H1 (cell line): ENCODE measurements at regions not wholly inside any gene's neighbourhood (a gene's known extent, or its start where the extent isn't known, plus 50 kb on each side); places are given as distances from the start of the nearest gene placed in this dataset.

Experiments
- CTCF ChIA-PET: fragments of 300-600 bp; sonication (Branson Sonifier 250); formaldehyde crosslinking; loops from one replicate; lab custom pipeline; 2021; ENCODE audit not compliant: partially characterized antibody; lab: Charles Lee
- POLR2A ChIA-PET: fragments of 300-600 bp; sonication (Branson Sonifier 250); formaldehyde crosslinking; loops from one replicate; lab custom pipeline; 2021; ENCODE audit warnings: inconsistent platforms; ENCODE audit not compliant: partially characterized antibody; lab: Charles Lee
- DNase-seq, 2 experiments: peaks; one replicate each; pipeline versions ENCODE4 v3.0.0 to v3.0.0-alpha.2; 2010 to 2022; ENCODE audit warnings: low spot score in 2 of 2, low read depth in 1 of 2, mixed read lengths in 1 of 2
- FAIRE-seq: peaks from 2 replicates; lab custom pipeline; 2011; peaks lifted over from hg19 to GRCh38; lab: Jason Lieb, UNC
- H2AFZ ChIP-seq: 2 replicates; pipeline ENCODE4 v1.8.1; 2012; ENCODE audit warnings: low read length, inconsistent platforms
- H2AK5ac ChIP-seq: 2 replicates; pipeline ENCODE4 v1.6.1; 2013; ENCODE audit warnings: low read depth, low read length
- H2BK120ac ChIP-seq: replicated peaks from 2 replicates; pipeline ENCODE3; 2013; ENCODE audit warnings: low read depth, low read length, inconsistent platforms
- H2BK12ac ChIP-seq: 2 replicates; pipeline ENCODE4 v1.6.1; 2013; ENCODE audit warnings: low read depth, low read length
- H2BK15ac ChIP-seq: 2 replicates; pipeline ENCODE4 v1.6.1; 2013; ENCODE audit warnings: low read length
- H2BK20ac ChIP-seq: 2 replicates; pipeline ENCODE4 v1.6.1; 2013; ENCODE audit warnings: low read length
- H2BK5ac ChIP-seq: 2 replicates; pipeline ENCODE4 v1.6.1; 2013; ENCODE audit warnings: low read depth, low read length
- H3K14ac ChIP-seq: 2 replicates; pipeline ENCODE4 v1.6.1; 2013; ENCODE audit warnings: inconsistent platforms; ENCODE audit not compliant: insufficient read length
- H3K18ac ChIP-seq: 2 replicates; pipeline ENCODE4 v1.6.1; 2013; ENCODE audit warnings: low read length; ENCODE audit errors: extremely low read depth
- H3K23ac ChIP-seq: 2 replicates; pipeline ENCODE4 v1.6.1; 2013; ENCODE audit warnings: inconsistent platforms; ENCODE audit not compliant: insufficient read length
- H3K23me2 ChIP-seq: 2 replicates; pipeline ENCODE4 v1.6.1; 2013; ENCODE audit warnings: low read depth, low read length
- H3K27ac ChIP-seq: 2 replicates; pipeline ENCODE4 v1.6.1; 2011; ENCODE audit warnings: low read depth, low read length, inconsistent platforms
- H3K27me3 ChIP-seq, 4 experiments: replicated peaks in 1 of 4; 1 replicate in 1 of 4; 2 replicates in 3 of 4; pipeline versions ENCODE4 v1.6.1 to v1.8.1; 2011 to 2013; ENCODE audit warnings: low read length in 3 of 4, mild to moderate bottlenecking in 3 of 4, inconsistent platforms in 2 of 4, mixed read lengths in 2 of 4, moderate library complexity in 1 of 4; ENCODE audit not compliant: control insufficient read depth in 3 of 4, insufficient read depth in 3 of 4; ENCODE audit errors: extremely low read depth in 1 of 4
- H3K36me3 ChIP-seq, 4 experiments: 2 replicates each; pipeline versions ENCODE4 v1.6.1 to v1.8.1; 2011 to 2013; ENCODE audit warnings: mild to moderate bottlenecking in 4 of 4, low read length in 3 of 4, moderate library complexity in 2 of 4, control low read depth in 1 of 4, inconsistent platforms in 1 of 4; ENCODE audit not compliant: insufficient read depth in 4 of 4, control insufficient read depth in 2 of 4
- H3K4ac ChIP-seq: replicated peaks from 2 replicates; pipeline ENCODE3; 2013; ENCODE audit warnings: low read length, low read depth, mixed read lengths, inconsistent platforms; ENCODE audit not compliant: insufficient read length
- H3K4me1 ChIP-seq, 4 experiments: replicated peaks in 1 of 4; 1 replicate in 1 of 4; 2 replicates in 3 of 4; pipeline versions ENCODE4 v1.6.1 to v1.8.1; 2011 to 2013; ENCODE audit warnings: low read length in 3 of 4, inconsistent platforms in 2 of 4, mixed read lengths in 1 of 4; ENCODE audit not compliant: insufficient read depth in 4 of 4, control insufficient read depth in 3 of 4
- H3K4me2 ChIP-seq, 2 experiments: 2 replicates each; pipeline versions ENCODE4 v1.6.1 to v1.8.1; 2011 to 2013; ENCODE audit warnings: low read depth in 2 of 2, low read length in 2 of 2, control low read depth in 1 of 2, inconsistent platforms in 1 of 2, mild to moderate bottlenecking in 1 of 2; ENCODE audit not compliant: insufficient read depth in 1 of 2
- H3K4me3 ChIP-seq, 4 experiments: fragments of 200-600, 300-600 bp in 1 of 4; sonication (generic), shearing (Covaris generic), sonication (Bioruptor Twin) in 1 of 4; 2 replicates each; pipeline versions ENCODE4 v1.5.1 to v1.8.1; 2011 to 2016; ENCODE audit warnings: low read length in 4 of 4, low read depth in 3 of 4, control low read depth in 2 of 4, inconsistent platforms in 2 of 4, mild to moderate bottlenecking in 2 of 4, mixed read lengths in 1 of 4, moderate library complexity in 1 of 4; ENCODE audit not compliant: insufficient read depth in 2 of 4; ENCODE audit errors: extremely low read depth in 1 of 4
- H3K56ac ChIP-seq: replicated peaks from 2 replicates; pipeline ENCODE3; 2013; ENCODE audit warnings: low read depth, mild to moderate bottlenecking, mixed read lengths, low read length, inconsistent platforms; ENCODE audit not compliant: insufficient read length
- H3K79me1 ChIP-seq: 2 replicates; pipeline ENCODE4 v1.6.1; 2013; ENCODE audit warnings: low read depth, low read length, control low read depth
- H3K79me2 ChIP-seq, 2 experiments: 2 replicates each; pipeline versions ENCODE4 v1.6.1 to v1.8.1; 2012 to 2013; ENCODE audit warnings: low read length in 2 of 2, mild to moderate bottlenecking in 2 of 2, inconsistent platforms in 1 of 2; ENCODE audit not compliant: insufficient read depth in 2 of 2, control insufficient read depth in 1 of 2
- H3K9ac ChIP-seq, 4 experiments: replicated peaks in 1 of 4; 1 replicate in 1 of 4; 2 replicates in 3 of 4; pipeline versions ENCODE4 v1.6.1 to v1.8.1; 2011 to 2013; ENCODE audit warnings: low read depth in 3 of 4, low read length in 3 of 4, control low read depth in 2 of 4, mild to moderate bottlenecking in 2 of 4, moderate library complexity in 2 of 4, inconsistent platforms in 1 of 4; ENCODE audit errors: extremely low read depth in 1 of 4
- H3K9me3 ChIP-seq, 2 experiments: 2 replicates each; pipeline versions ENCODE4 v1.6.1 to v1.8.1; 2012 to 2013; ENCODE audit warnings: mild to moderate bottlenecking in 2 of 2, moderate library complexity in 2 of 2, control low read depth in 1 of 2, inconsistent platforms in 1 of 2, low read depth in 1 of 2, low read length in 1 of 2, mixed read lengths in 1 of 2; ENCODE audit not compliant: insufficient read depth in 2 of 2
- H4K20me1 ChIP-seq, 2 experiments: replicated peaks in 1 of 2; 2 replicates each; pipeline versions ENCODE3 to v1.8.1; 2011 to 2013; ENCODE audit warnings: inconsistent platforms in 2 of 2, low read length in 2 of 2, mild to moderate bottlenecking in 1 of 2; ENCODE audit not compliant: insufficient read depth in 2 of 2, control insufficient read depth in 1 of 2
- H4K5ac ChIP-seq: 2 replicates; pipeline ENCODE4 v1.6.1; 2013; ENCODE audit warnings: low read length, low read depth, mixed read lengths, inconsistent platforms; ENCODE audit not compliant: insufficient read length
- H4K8ac ChIP-seq: 2 replicates; pipeline ENCODE4 v1.8.0; 2013; ENCODE audit warnings: mild to moderate bottlenecking, moderate library complexity, low read length, inconsistent platforms; ENCODE audit not compliant: insufficient read depth; ENCODE audit errors: extremely low read depth
- H4K91ac ChIP-seq: replicated peaks from 2 replicates; pipeline ENCODE3; 2013; ENCODE audit warnings: low read length, mixed read lengths, inconsistent platforms; ENCODE audit not compliant: insufficient read length
- ATF2 ChIP-seq: IDR thresholded peaks from 2 replicates; pipeline ENCODE4 v1.6.1; 2012; ENCODE audit warnings: low read length, inconsistent platforms
- BACH1 ChIP-seq: IDR thresholded peaks from 2 replicates; pipeline ENCODE4 v1.6.1; 2012; ENCODE audit warnings: low read length, improper control_type of control experiment
- CEBPB ChIP-seq: IDR thresholded peaks from 2 replicates; pipeline ENCODE4 v1.6.1; 2012; ENCODE audit warnings: low read depth, low read length
- KDM1A ChIP-seq: fragments of 200-600, 300-600 bp; sonication (generic); IDR thresholded peaks from 2 replicates; pipeline ENCODE4 v1.7.1; 2016; ENCODE audit warnings: mild to moderate bottlenecking, low read length, borderline replicate concordance
- PHF8 ChIP-seq: fragments of 200-600 bp; sonication (generic); conservative IDR thresholded peaks from 2 replicates; pipeline ENCODE4 v1.7.1; 2012; ENCODE audit warnings: low read depth, mild to moderate bottlenecking, inconsistent platforms, low read length, moderate library complexity
- RBBP5 ChIP-seq: IDR thresholded peaks from 2 replicates; pipeline ENCODE4 v1.7.1; 2012; ENCODE audit warnings: low read depth, mild to moderate bottlenecking, inconsistent platforms, low read length, moderate library complexity, borderline replicate concordance
- SP1 ChIP-seq: IDR thresholded peaks from 2 replicates; pipeline ENCODE4 v1.6.1; 2011; ENCODE audit warnings: low read depth, low read length
- SUZ12 ChIP-seq: fragments of 200-600 bp; sonication (generic); IDR thresholded peaks from 2 replicates; pipeline ENCODE4 v1.6.1; 2012; ENCODE audit warnings: mild to moderate bottlenecking, inconsistent platforms, low read length, moderate library complexity, mixed read lengths
- TAF1 ChIP-seq: IDR thresholded peaks from 2 replicates; pipeline ENCODE4 v1.6.1; 2011; ENCODE audit warnings: mild to moderate bottlenecking, low read depth, low read length
- TCF12 ChIP-seq: IDR thresholded peaks from 2 replicates; pipeline ENCODE4 v1.6.1; 2011; ENCODE audit warnings: low read depth, mild to moderate bottlenecking, low read length

GRCh38 chr16:35364263-35364662, 1904.9 kb downstream of the TP53TG3F start:
- ChIA-PET CTCF (no interaction called here), POLR2A (no interaction called here)
- FAIRE-seq, result no peak

More at GRCh38 chr16:35364263-35364662, 1904.9 kb downstream of the TP53TG3F start:
- Histone ChIP-seq H4K5ac (no peak overlapping the region), H2AFZ (no peak overlapping the region), H3K36me3 (no peaks in the 10 kb centered on the region), H3K9me3 (peaks cover 66 to 83% of the 10 kb centered on the region in 2 experiments), H3K14ac (no peak overlapping the region), H3K27ac (no peak overlapping the region)
- no peak for DNase-seq
- TF ChIP-seq SP1, result no peak
- TF ChIP-seq PHF8, result no peak
- no peak for TF ChIP-seq RBBP5
- no peak for TF ChIP-seq SUZ12
- TF ChIP-seq BACH1, result no peak
- TF ChIP-seq KDM1A, result no peak
- TF ChIP-seq CEBPB, result no peak
- TF ChIP-seq TCF12, result no peak
- TF ChIP-seq ATF2, result no peak
- no peak for TF ChIP-seq TAF1
- TF ChIP-seq, all 59 proteins: peak for 0
- H2BK120ac ChIP-seq, result no peak overlapping the region
- no peaks in the 10 kb centered on the region for H3K79me1 ChIP-seq
- H2BK5ac ChIP-seq, result no peak overlapping the region
- no peak overlapping the region for H3K4ac ChIP-seq
- no peak overlapping the region for H3K4me2 ChIP-seq
- H3K4me3 ChIP-seq, result no peak overlapping the region
- H3K4me1 ChIP-seq, result no peaks in the 10 kb centered on the region
- H4K91ac ChIP-seq, result no peak overlapping the region
- no peaks in the 10 kb centered on the region for H4K20me1 ChIP-seq
- no peaks in the 10 kb centered on the region for H3K23me2 ChIP-seq
- H3K27me3 ChIP-seq, result no peaks in the 10 kb centered on the region
- no peak overlapping the region for H2BK15ac ChIP-seq
- no peak overlapping the region for H3K18ac ChIP-seq
- no peak overlapping the region for H3K9ac ChIP-seq
- H3K79me2 ChIP-seq, result no peaks in the 10 kb centered on the region
- no peak overlapping the region for H2BK20ac ChIP-seq
- H2BK12ac ChIP-seq, result no peak overlapping the region
- no peak overlapping the region for H2AK5ac ChIP-seq
- H3K56ac ChIP-seq, result no peak overlapping the region
- H3K23ac ChIP-seq, result no peak overlapping the region
- no peak overlapping the region for H4K8ac ChIP-seq
